GM12878 (cell line): ENCODE measurements at regions not wholly inside any gene's neighbourhood (a gene's known extent, or its start where the extent isn't known, plus 50 kb on each side); places are given as distances from the start of the nearest gene placed in this dataset.

Experiments
- BRCA1 ChIP-seq: IDR thresholded peaks from 2 replicates; pipeline ENCODE4 v1.6.1; 2011; ENCODE audit warnings: low read depth, low read length, improper control_type of control experiment
- CEBPB ChIP-seq, 2 experiments: fragments of 150-350 bp in 1 of 2; IDR thresholded peaks; 2 replicates each; pipeline ENCODE4 v1.6.1; 2012 to 2014; ENCODE audit warnings: low read depth in 2 of 2, low read length in 2 of 2, borderline replicate concordance in 1 of 2, inconsistent platforms in 1 of 2
- CHD2 ChIP-seq: IDR thresholded peaks from 2 replicates; pipeline ENCODE4 v1.6.1; 2011; ENCODE audit warnings: low read depth, low read length, improper control_type of control experiment, borderline replicate concordance
- CTCF ChIP-seq, 3 experiments: IDR thresholded peaks in 2 of 3; conservative IDR thresholded peaks in 1 of 3; 2 replicates each; pipeline ENCODE4 v1.5.1; 2011; ENCODE audit warnings: low read depth in 3 of 3, low read length in 3 of 3, mild to moderate bottlenecking in 3 of 3, control low read depth in 2 of 3, moderate library complexity in 2 of 3, inconsistent platforms in 1 of 3, mixed read lengths in 1 of 3; ENCODE audit not compliant: control insufficient read depth in 2 of 3, insufficient read depth in 1 of 3; ENCODE audit errors: extremely low read depth in 1 of 3
- HDAC6 ChIP-seq: fragments of 200-600 bp; sonication (generic); IDR thresholded peaks from one replicate; pipeline ENCODE4 v1.8.0; 2017; ENCODE audit warnings: antibody characterized with exemption; ENCODE audit not compliant: unreplicated experiment
- MYC ChIP-seq: IDR thresholded peaks from 2 replicates; pipeline ENCODE4 v1.6.1; 2011; ENCODE audit warnings: mild to moderate bottlenecking, low read length, moderate library complexity, inconsistent platforms; ENCODE audit not compliant: insufficient read depth, insufficient replicate concordance, insufficient read length, severe bottlenecking
- NR2C2 ChIP-seq: IDR thresholded peaks from 2 replicates; pipeline ENCODE4 v1.6.1; 2011; ENCODE audit warnings: borderline replicate concordance, low read depth; ENCODE audit not compliant: control insufficient read depth, insufficient read length
- NR2F1 ChIP-seq: fragments of 450-650 bp; conservative IDR thresholded peaks from 2 replicates; pipeline ENCODE4 v1.6.1; 2017; ENCODE audit warnings: mild to moderate bottlenecking
- POLR2AphosphoS5 ChIP-seq: IDR thresholded peaks from 2 replicates; pipeline ENCODE4 v1.6.1; 2011; ENCODE audit warnings: mild to moderate bottlenecking, low read length, inconsistent platforms
- SUZ12 ChIP-seq: fragments of 200-600 bp; sonication (generic); IDR thresholded peaks from one replicate; pipeline ENCODE4 v1.6.1; 2018; ENCODE audit warnings: antibody characterized with exemption, mild to moderate bottlenecking; ENCODE audit not compliant: unreplicated experiment
- TAF1 ChIP-seq: IDR thresholded peaks from 2 replicates; pipeline ENCODE4 v1.6.1; 2011; ENCODE audit warnings: mild to moderate bottlenecking, low read depth, low read length, borderline replicate concordance
- TARDBP ChIP-seq: IDR thresholded peaks from 2 replicates; pipeline ENCODE4 v1.6.1; 2016; ENCODE audit warnings: borderline replicate concordance
- USF2 ChIP-seq: IDR thresholded peaks from 2 replicates; pipeline ENCODE4 v1.6.1; 2011; ENCODE audit warnings: low read depth, low read length, improper control_type of control experiment, borderline replicate concordance

DNA sequence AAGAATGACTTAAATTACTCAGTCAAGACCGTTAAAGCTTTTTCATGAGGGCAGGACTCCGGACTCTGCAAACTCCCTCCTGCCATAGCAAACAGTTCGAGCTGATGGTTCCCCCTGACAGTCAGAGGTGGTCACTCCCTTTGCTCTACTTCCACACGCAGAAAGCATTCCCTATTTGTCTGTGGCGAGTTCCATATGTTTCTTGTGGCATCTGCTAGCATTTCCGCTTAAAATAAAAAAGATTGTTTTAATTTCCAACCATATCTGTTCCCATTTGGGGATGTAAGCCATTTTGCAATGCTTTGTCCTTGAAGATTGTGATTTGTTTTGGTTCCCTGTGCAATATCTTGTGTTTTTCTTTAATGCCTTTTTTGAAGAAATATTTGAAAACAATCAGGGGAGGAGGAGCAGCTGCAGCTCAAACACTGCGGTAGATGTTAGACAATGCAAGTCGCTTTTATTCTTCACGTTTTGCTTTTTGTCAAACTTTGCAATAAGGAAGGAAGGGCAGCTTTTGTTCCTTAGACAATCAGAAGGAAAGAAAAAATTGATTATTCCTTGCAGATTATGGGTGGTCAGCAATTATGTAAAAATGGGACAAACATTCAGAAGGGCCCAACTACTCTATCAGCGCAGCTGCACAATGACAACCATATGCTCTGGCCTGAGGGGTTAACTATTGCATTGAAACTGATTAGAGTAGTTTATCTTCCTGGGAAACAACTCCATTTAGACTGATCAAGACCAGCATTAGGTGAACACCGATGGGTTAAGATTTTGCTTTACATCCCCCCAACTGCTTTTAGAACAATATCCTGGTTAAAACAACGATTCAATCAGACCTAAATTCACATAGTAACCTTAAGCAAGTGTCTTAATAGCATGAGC is 425.8 kb upstream of the NRP1 start:
- TF ChIP-seq POLR2AphosphoS5 (no peak), CTCF (IDR thresholded peaks at IDR 0.05 in 2 of 3, conservative IDR thresholded peaks at IDR 0.05 in 1 of 3; ENCODE audit: control insufficient read depth in 2 of 3, extremely low read depth in 1 of 3, insufficient read depth in 1 of 3, low read depth in 3 of 3, low read length in 3 of 3) (no peak), BRCA1 (no peak), NR2F1 (no peak), TAF1 (no peak), MYC (no peak), HDAC6 (no peak), CHD2 (no peak), CEBPB (IDR thresholded peaks at IDR 0.05; ENCODE audit: borderline replicate concordance in 1 of 2, low read depth in 2 of 2, low read length in 2 of 2) (no peak), SUZ12 (no peak), USF2 (no peak), NR2C2 (no peak), TARDBP (no peak)
